Uterus (tissue), 2 donors: ENCODE measurements at regions not wholly inside any gene's neighbourhood (a gene's known extent, or its start where the extent isn't known, plus 50 kb on each side); places are given as distances from the start of the nearest gene placed in this dataset.

Source experiments
- POLR2A ChIP-seq, 2 donors: fragments of 450-650 bp; IDR thresholded peaks; one replicate each; pipeline ENCODE4 v1.6.1; 2016; ENCODE audit warnings: antibody characterized with exemption in 2 of 2, mild to moderate bottlenecking in 1 of 2, moderate library complexity in 1 of 2
- TF ChIP-seq, protein P1 (sequence below), 4 experiments: fragments of 200-600 bp in 2 of 4; fragments of 450-650 bp in 2 of 4; sonication (generic) in 2 of 4; IDR thresholded peaks; one replicate each; pipeline ENCODE4 v1.5.1; 2016 to 2019; ENCODE audit warnings: antibody characterized with exemption in 4 of 4, mild to moderate bottlenecking in 2 of 4, moderate library complexity in 1 of 4

DNA sequence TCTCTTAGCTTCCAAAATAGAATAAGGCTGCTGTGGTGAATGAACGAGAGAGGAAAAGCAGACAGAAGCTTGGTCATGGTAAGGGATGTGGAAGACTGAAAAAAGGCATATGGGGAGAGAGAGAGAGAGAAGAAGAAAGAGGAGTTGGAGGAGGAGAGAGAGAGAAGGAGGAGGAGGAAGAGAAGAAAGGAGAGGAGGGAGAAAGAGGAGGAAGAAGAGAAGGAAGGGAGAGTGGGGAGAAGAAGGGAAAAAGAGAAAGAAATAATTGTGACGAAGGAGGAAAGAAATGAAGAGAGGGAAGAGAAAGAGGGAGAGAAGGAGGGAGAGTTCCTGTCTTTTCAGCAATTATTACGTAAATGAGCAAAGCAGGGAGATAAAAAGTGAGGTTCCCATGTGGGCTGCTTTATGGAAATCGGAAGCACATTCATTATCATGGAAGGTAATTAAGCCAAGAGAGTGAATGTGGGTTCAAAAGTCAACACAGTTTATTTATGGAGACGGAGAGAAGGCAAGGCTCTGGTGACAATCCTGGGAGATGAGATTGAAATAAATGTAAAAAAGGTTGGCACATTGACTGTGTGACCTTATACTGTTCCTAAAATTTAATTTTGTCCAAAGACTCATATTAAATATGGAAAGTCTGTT, 611.2 kb downstream of the KIF4B start:
- TF ChIP-seq, protein P1, sequence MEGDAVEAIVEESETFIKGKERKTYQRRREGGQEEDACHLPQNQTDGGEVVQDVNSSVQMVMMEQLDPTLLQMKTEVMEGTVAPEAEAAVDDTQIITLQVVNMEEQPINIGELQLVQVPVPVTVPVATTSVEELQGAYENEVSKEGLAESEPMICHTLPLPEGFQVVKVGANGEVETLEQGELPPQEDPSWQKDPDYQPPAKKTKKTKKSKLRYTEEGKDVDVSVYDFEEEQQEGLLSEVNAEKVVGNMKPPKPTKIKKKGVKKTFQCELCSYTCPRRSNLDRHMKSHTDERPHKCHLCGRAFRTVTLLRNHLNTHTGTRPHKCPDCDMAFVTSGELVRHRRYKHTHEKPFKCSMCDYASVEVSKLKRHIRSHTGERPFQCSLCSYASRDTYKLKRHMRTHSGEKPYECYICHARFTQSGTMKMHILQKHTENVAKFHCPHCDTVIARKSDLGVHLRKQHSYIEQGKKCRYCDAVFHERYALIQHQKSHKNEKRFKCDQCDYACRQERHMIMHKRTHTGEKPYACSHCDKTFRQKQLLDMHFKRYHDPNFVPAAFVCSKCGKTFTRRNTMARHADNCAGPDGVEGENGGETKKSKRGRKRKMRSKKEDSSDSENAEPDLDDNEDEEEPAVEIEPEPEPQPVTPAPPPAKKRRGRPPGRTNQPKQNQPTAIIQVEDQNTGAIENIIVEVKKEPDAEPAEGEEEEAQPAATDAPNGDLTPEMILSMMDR (IDR thresholded peaks at IDR 0.05) = no peak
- TF ChIP-seq POLR2A (IDR thresholded peaks at IDR 0.05) = no peak
